Suppressor macrophage treated with lipopolysaccharide for 1 hour (primary cell): ENCODE measurements at regions not wholly inside any gene's neighbourhood (a gene's known extent, or its start where the extent isn't known, plus 50 kb on each side); places are given as distances from the start of the nearest gene placed in this dataset.
"Not testable (repeated sequence)": the region's sequence is repeated elsewhere in the genome, so short reads cannot be mapped to it uniquely, and the experiment has no call there.

Experiments
- DNase-seq, 3 donors: peaks; one replicate each; pipeline ENCODE4 v3.0.0-alpha.2; 2020 to 2022

DNA sequence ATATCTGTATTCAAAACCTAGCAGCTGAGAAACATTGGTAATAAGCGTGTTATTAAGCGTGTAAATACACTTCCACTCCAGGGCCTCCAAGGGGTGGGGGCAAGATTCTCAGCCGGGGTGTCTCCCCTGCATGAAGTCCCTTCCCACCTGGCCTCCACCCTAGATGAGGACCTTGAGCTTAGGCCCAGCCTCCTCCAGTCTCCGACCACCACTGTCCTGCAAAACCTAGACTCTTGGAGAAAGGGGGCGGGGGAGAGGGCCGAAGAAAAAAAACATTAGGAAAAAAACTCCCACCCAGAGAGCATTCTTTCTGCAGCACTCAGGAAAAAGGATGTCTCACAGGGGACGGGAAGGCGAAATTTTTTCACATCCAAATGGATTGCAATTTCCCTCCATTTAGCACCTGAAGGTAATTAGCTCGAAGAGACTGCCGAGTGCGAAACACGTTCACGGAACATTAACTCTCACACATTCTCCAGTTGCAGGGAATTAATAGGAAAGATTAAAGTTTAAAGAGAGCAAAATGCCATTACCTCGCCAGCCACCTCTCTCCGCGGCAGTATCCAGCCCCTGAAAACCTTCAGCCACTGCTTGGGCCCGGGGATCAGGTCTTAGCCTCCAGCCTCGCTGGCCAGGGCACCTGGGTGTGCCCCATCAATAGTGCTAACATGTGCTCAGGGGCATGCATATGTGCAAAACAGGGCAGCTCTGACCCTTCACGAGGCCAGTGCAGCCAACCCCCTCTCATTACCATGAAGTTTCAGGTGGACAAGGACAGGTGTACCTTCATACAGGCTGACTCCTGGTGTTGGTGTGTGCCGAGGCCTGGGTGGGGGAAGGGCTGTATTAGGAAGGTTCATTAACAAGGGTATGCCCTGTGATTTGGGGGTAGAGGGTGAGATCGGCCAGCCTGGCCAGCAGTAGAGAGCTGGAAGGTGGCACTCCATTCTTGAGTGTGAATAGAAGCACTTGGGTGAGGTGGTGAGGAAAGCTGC lies 77.2 kb downstream of the HIF1AN start:
- DNase-seq = no peak

DNA sequence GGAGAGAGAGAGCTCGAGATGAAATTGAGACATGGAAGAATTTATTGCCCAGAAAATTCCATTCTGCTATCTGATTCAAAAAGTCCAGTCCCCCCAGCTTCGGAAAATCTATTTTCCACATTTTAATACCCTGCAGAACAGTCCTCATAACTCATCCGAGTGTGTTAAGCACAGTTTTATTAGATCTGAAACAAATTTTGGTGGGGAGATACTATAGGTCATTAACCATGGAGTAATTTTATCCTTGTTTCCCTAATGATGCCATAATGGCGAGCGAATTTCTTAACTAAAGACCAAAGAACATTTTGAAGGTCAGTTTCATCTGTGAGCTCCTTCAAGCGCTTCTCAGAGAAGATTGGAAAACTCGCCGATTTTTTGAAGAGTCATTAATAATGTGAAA lies 78.1 kb downstream of the HIF1AN start:
- DNase-seq = no peak

DNA sequence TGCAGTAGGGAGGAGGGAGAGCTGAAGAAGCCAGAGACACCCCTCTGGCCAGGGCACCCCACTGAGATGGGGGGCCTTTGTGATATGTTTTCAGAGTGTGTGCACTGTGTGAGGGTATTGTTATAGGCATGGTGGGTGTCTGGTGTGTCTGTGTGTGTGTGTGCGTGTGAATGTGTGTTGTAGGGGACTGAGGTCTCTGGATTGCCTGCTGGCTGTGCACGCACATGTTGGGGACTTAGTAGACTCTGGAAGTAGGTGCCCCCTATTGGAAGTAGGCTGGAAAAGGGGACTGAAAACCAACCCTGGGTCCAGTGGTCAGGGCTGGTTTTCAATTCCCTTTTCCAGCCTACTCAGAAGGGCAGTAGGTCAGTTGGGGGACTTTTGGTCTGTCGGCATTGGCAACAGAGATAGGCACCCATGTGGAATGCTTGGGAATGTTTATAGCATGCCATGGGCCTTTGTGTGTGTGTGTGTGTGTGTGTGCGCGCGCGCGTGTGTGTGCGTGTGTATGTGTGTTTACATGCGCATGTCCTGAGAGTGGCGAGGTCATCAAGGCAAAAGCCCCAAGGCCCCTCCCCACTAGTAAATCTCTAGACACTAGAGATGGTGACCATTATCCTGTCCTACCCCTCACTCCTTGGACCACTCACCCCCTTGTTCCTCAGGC lies 78.8 kb downstream of the HIF1AN start:
- DNase-seq = peak in 1 of 3 donors; percentile 5

DNA sequence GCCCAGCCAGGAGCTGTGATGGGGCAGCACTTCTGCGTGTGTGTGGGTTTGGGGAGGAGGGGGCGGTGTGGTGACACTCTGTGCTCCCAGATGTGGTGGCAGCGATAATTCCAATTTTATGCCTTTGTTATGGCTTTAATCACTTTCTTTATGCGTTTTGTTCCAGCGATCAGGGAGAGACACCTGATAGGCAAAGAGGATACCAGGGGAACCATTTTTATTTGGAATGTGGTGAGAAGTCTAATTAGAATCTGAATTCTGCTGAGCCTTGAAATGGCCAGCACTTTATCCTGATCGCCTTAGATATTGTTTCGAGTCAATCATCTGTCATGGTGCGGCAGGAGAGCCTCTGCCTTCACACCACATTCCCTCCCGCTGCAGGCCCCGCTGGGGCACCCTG lies 79.5 kb downstream of the HIF1AN start:
- no peak for DNase-seq

DNA sequence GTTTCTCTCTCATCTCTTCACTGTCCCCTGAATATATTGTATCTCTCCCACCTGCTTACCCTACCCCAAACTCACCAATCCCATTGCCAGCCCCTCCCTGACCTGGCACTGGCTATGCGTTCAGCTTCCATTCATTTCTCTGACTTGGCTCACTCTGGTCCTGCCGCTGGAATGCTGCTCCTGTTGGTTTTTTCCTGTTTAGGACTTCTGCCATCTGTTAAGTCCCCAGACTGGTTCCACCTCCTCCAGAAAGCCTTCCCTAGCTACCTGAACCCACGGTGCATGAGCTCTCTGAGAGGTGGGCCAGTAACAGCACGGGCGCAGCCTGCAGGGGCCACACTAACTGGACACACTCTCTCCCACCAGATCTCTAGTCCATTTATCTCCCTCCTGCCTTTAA lies 80.2 kb downstream of the HIF1AN start:
- no peak for DNase-seq

DNA sequence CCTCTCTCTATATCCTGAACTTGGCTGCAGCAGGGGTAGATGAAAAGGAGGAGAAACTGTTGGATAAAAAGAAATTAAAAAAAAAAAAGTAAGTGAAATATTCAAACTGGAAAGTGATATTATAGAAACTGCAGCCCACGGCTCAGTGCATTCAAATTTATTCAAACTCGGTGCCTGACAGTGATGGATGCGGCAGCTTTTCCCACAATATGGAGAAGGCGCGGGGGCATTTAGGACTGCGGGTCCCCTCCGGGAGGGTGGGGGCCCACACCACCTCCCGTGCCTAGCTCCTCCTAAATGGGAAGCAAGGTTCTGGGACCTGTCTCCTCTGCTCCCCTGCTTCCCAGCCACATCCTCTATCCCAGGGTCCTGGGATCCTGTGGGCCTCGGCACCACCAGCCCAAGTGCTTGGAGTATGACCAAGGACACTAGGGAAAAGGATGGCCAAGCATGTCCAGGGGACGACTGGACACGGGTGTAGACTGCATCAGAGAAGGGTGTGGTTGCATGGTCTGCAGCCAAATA lies 82.4 kb downstream of the HIF1AN start:
- no peak for DNase-seq

DNA sequence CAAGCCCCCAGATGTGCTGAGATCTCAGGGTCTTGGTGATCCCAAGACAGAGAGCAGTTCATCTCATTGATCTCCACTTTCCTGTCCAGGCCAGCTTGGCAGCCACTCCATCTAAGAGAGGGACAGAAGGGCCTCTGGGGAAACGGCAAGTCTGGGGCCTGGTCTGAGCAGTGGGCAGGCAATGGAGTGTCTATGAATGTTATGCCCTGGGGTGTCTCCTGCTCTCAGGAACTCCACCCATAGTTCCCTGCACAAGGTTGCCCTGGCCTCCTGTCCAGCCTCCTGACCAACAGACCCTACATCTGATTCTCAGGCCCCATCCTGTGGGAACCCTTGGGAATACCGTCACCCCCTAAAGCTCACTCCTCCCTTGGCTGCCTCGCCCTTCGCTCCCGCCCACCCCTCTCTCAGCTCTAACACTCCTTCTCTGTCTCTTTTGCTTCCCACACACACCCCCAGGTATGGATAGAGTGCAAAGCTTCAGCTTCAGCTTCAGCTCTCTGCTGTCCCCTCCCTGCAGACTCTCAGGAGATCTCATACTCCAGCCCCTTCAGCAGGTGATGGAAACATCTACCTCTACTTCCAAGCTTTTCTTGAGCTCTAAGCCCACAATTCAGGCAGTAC lies 83.0 kb downstream of the HIF1AN start:
- no peak for DNase-seq

DNA sequence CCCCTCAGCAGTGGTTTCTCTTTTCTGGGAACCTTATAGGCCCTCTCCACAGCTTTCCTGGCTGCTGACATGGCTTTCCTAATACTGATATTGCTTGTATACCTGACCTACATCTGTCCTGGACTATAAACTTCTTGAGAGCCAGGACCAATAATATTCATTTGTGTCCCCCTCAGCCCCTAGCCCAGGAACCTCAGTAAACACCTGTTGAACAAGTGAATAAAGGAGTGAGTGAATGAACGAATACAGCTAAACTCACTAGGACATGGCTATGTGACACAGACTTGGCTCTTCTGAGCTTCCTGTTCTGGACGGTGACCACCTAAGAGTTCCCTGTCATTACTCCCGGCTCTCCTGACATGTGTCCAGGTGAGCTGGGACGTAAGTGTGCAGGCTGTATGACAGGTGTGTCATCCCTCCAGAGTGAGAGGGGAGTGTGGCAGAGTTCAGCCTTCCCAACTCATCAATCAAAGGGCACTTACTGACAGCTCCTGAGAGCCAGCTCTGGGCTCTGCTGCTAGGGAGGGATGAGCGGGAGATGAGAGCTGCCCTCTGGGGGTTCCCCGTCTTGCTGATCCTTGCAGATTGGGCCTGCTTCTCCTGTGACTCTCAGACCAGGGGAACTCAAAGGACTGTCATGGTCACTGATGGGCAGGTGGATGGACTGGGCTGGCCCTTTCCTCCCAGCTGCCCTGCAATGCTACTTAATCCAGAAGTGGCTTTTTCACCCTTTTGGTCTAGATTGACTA lies 84.5 kb downstream of the HIF1AN start:
- DNase-seq = no peak

DNA sequence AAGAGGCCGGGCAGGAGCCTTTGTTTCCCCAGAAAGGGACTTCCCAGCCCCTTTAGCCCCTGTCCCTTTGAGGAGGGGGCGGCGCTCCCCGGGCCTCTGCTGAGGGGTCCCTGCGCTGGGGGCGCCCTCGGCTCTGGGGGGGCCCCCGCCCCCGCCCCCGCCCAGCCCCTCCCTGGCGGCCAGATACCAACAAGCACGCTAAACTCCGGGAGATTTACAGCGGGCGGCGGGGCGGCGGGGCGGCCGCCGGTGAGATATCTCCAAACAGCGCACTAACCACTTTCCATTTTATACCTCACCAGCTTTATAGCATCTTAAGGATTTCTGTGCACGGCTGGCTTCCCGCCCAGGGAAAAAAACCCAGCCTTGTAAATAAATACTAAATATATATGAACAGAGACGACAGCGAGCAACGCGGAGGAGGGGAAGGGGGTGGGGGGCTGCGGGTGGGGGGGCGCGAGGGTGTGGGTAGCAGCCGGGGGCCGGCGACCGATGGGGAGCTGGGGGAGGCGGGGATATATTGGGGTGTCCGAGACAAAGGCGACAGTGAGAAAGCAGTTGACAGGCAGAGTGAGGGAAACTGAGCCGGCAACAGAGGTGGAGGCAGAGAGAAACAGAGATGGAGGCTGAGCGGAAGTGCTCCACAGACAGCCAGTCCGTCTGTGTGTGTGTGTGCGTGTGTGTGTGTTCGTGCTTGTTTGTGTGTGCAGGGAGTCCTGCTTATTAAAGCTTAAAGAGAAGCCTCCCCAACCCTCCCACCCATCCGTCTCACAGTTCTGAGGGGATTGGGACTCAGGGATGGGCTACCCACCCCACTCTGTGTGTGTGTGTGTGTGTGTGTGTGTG lies 85.8 kb downstream of the HIF1AN start:
- DNase-seq = peak in 1 of 3 donors; percentile 15

DNA sequence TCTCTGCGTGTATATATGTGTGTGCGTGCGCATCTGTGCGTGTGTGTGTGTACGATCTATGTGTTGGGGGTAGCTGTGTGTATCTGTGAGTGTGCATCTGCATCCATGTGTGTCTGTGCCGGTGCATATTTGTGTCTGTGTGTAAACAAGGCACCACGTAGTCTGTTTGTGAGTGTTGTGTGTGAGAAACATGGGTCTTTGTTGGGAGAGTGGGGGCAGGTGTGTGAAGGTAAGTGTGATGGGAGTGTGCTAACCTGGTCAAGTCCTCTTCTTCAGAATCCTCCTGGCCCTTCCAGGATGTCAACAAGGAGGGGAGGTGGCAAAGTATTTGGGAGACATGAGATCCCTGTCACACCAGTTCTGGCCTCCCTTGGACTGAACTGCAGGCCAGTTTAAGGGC lies 87.2 kb downstream of the HIF1AN start:
- no peak for DNase-seq

DNA sequence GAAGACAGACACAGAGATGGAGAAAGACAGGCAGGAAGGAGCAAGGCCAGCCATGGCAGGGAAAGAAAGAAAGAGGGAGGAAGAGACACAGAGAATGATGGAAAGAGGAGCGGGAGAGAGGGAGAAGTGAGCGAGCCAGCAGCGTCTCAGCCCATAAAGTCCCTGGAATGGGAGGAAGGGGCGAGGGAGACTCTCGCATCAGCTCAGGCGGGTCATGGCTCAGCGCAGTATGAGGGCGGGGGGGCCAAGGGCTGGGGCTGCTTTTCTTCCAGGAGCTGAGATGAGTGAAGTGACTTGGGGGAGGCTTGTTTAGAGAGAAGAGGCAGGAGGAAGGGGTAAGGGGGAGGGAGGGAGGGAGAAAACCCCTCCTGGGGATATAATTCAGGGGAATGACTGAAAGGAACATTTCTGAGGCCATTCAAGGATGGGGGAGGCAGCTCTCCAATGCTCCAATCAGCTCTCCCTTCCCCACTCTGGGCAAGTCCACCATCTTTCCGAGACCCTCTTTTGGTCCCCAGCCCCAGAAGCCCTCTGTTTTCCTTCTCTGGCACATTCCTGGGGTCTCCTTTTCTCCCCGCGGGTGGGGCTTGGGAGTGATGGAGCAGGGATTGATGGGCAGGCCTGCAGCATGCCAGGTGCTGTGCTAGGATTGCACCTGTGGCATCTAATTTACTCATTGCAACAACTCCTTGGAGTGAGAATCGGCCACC lies 87.9 kb downstream of the HIF1AN start:
- no peak for DNase-seq

DNA sequence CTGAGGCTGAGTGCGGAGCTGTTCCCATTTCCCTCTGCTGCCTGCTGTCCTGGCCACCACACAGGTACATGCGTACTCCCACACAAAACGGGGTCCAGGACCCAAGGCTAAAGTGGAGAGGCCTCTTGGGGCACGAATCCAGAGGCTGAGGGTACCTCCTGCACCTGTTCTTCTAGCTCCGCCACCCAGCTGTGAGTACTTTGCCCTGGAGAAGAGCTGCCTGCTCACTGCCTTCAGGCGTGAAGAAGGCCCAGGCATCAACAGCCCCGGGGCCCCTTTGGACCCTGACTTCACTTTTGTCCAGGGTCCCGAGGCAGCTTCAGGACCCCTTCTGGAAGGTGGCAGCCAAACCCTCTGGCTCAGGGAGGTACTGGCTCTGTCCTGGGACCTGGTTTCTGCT lies 88.6 kb downstream of the HIF1AN start:
- no peak for DNase-seq

DNA sequence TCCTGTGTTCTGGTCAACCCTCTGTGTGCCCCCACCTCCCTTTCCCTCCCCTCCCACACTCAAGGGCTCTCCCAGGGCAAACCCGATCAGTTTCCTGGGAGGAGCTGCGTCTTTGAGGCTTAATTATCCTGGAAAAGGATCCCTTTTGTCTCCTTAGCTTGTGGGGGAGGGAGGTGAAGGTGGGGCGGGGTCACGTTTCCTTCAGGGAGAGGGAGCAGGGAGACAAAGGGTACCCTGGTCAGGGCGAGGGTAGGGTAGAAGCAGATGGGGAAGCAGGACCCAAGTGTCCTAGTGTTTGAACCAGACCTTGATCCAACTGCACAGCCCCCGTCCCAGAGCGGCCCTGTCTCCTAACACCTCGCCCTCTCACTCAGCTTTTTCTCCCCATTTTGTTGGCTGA lies 90.1 kb downstream of the HIF1AN start:
- no peak for DNase-seq

DNA sequence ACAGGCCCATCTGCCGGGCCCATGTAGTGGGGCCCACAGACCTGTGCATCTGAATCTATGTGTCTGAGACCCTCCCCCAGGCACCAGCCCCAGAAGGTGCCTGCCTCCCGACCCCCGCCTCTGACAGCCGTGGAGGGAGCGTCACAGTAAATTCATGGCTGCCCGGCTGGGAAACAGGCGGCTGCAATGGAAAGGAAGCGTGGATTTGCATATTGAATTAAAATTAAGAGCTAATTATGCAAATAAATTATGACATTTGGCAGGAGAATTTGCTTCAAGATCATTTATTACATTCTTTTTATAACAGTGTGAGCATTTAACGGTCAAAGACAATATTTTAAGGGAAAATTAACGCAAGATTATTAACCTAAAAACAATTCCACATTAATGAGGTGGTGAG lies 92.3 kb downstream of the HIF1AN start:
- no peak for DNase-seq

DNA sequence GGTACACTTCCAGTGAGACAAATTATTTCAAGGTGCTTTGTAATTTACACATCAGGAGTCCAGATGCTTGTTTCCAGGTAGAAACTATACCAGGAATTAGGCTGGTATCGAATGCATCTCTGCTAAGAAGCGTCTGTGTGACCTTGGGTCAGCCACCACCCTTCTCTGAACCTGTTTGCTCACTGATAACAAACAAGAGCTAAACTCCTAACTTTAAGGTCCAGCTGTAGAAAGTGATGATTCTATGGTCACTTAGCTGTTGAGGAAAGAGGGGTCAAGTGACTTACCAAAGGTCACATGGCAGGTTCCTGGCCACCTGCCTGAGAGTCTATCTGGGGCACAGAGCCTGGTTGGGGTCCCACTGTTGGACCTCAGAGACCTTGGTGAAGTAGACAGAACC lies 95.4 kb downstream of the HIF1AN start:
- DNase-seq = no peak

DNA sequence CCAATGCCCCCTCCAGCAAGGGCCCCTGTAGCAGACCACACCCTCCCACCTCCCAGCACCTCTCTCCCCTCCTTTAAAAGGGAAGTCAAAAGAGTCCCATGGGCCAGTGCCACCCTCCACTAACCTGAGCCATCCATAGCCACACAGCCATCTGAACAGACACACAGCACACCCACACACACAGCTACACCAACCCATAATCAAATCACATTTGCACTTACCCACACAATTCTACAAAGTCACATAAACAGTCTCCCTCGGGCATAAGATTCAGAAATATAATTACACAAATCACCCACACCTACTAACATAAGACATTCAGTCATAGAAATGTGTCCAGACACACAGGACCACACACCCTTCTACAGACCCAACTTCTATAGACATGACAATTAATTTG lies 96.3 kb downstream of the HIF1AN start:
- DNase-seq = no peak

DNA sequence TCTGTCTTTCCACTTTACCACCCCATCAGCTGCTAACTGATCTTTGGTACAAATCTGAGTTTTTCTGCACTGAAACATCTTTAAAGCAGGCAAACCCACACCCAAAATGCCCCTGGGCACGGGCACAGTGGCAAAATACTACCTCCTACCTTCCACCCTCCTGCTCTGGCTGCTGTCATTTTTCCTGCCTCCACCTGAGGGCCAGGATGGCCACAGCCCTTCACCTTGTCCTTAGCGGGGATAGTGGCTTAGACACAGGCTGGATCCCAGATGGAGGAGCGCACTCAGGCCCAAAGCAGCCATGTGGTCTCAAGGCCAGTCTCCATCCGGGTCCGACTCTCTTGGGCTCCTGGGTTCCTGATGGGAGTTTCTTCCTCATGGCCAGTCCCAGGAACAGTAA lies 98.3 kb downstream of the HIF1AN start:
- no peak for DNase-seq

DNA sequence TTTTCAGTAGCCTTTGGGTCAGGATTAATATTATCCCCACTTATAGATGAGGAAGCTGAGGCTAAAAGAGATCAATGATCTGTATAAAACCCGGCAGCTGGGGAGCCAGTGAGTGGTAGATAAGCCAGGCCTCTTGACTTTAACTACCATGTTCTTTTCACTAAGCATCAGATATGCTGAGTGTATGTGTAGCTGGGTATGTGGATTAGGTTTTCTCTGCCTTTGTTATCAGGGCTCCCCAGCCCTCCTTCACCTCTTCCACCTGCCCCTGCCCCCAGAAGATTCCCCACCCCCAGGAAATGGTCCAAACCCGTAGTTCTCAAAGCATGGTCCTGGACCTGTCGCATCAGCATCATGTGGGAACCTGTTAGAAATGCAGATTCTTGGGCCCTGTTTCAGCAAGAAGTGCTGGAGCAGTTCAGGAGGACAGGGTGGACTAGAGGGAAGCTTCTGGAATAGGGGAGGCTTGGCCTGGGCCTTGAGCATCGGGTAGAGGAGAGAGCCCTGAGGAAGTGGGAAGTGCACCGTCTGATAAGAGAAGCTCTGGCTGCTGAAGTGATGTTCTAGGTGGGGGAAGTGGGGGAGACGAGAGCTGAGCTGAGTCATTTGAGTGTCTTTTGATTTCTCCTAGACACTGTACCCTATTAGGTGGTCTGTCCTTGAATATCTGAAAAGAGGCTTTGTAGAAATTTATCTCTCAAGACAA lies 101.3 kb downstream of the HIF1AN start:
- no peak for DNase-seq

DNA sequence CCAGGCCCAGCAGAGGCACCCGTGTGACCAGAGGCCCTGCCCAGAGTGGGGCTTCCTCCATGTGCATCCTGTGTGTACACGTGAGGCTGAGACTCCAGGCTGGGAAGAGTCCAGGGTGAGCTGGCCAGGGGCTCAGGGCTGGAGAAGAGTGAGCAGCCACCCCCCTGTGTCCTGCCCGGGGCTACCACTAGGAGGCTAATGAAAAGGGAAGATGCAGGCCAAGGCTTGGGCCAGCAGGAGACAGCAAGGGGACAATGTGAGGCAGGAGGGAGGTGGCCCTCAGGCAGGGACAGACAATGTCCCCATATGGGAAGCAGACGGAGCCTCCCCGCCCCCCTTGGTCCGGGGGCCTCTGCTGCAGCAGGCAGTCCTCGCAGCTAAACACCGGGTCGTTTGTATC lies 102.0 kb downstream of the HIF1AN start:
- DNase-seq = peak; percentile 24 to 67 (median 42)

DNA sequence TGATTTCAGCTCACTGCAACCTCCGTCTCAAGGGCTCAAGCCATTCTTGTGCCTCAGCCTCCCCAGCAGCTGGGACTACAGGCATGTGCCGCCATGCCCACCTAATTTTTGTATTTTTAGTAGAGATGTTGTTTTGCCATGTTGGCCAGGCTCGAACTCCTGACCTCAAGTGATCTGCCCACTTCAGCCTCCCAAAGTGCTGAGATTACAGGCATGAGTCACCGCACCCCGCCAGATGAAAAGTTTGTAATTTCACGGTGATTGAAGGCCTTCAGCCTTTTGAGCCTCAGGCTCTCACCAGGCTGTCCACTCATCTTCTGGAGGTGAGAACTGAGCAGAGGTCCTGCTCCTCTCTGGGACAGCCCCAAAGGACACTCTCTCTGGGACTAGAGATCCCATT lies 103.2 kb downstream of the HIF1AN start:
- DNase-seq = not testable (repeated sequence)
